HG02852 (cell line): ENCODE measurements at regions not wholly inside any gene's neighbourhood (a gene's known extent, or its start where the extent isn't known, plus 50 kb on each side); places are given as distances from the start of the nearest gene placed in this dataset.

Experiments used
- ATAC-seq: cut with Tn5 transposase; IDR thresholded peaks from one replicate; pipeline ENCODE4 v1.9.1; 2021; ENCODE audit warnings: mild to moderate bottlenecking, moderate library complexity; ENCODE audit not compliant: unreplicated experiment

- no peak for ATAC-seq
These were observed 375.3 kb downstream of the VPS13C start for GRCh38 chr15:61684749-61685467.

- ATAC-seq, result no peak
These were observed 377.1 kb downstream of the VPS13C start for GRCh38 chr15:61682891-61683735.

- ATAC-seq, result no peak
These were observed 378.6 kb downstream of the VPS13C start for GRCh38 chr15:61681676-61682075.

- ATAC-seq, result no peak
These were observed 379.2 kb downstream of the VPS13C start for GRCh38 chr15:61681038-61681418.

DNA sequence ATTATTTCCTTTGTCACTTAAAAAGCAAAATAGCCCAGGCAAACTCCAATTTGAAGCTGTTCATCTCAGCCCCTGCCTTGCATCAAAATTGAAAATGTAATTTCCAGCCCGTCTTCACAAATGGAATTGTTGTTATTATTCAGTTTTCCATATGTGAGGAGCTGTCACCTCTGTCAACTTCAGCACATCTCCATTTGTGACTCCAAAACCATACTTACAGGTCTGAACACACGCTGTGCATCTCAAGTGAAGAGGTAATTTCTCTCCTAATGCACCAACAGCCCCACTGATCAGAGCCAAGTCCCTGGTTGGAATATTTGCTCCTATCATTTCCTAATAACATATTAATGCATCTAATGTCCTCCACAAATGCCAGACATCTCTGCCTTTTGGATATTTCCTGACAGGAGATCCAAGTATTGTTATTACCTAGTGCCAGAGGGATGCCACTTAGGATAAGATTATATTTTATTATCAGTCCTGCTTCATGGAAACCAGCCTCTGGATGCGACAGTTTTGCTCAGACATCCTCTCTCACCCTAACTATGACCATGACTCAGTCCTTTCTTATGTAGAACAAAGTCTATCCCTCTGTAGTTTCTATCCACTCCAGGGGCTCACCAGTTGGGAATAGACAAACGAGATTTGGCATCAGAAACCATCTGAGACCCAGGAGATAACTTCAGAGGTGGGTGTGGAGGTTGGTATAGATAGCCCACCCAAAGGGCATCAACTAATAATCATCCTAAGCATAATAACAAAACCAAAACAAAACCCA is 379.8 kb downstream of the VPS13C start:
- ATAC-seq, result no peak

- ATAC-seq, result no peak
These were observed 388.5 kb downstream of the VPS13C start for GRCh38 chr15:61671736-61672135.

DNA sequence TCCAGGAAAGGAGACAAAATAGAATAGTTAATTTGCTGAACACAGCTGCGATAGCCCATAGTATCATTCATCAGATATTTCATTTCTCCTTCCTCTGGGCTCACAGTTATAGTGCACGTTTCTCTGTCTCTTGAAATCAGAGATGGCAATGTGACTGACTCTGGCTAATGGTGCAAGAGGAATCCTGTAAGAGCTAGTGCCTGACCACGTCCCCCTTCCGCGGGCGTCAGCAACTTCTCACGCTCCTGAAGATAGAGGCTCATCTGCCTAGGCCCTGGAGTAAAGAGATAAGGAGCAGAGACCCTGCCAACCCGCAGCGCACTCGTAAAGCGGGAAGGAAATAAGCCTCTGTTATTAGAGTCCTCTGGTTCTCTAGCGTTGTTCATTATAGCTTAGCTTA is 391.8 kb downstream of the VPS13C start:
- ATAC-seq, result no peak

GRCh38 chr15:61661791-61662190 is 398.5 kb downstream of the VPS13C start:
- ATAC-seq, result no peak

DNA sequence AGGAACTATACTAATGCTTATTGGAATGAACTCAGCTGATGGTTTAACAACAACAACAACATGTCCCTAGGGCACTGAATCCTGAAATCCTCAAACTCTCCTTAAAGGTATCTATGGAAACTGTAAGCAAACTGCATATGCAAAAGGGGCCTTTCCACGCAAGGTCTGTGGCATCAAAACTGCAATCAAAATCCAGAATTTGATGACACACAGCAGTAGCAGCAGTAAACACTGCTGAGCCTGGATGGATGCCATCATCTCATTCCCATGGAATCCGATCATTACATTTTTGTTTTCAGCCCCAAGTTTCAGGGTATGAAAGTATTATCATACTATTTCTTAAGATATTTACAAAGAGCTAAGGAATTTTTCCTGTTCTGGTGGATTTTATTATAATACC is 399.7 kb downstream of the VPS13C start:
- no peak for ATAC-seq

DNA sequence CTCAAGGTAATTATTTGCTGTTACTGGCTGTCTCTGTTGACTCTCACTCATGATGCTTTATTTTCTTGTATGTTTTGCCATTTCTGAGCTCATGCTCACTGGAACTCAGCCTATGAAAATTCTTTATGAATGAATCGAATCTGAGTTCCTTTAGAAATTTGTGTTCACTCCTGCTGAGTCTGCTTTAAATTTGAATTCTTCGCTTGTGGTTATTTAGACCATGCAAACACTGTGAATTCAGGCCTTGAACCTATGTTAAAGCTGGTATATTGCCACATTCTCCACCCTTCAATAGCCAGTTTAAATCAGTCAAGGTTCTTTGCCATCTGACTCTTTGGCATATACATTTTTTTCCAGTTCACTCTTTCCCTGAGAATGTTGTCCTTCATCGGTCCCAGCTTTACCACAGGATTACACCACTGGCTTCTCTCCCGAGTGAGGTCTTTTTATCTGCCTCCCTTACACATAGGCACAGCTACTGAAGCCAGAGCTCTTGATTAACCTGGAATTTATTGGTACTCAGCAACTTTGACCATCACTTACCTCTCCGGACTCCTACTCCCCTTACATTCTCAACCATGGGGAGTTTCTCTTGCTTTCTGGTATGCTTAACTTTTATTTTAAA is 400.6 kb downstream of the VPS13C start:
- ATAC-seq, result no peak

DNA sequence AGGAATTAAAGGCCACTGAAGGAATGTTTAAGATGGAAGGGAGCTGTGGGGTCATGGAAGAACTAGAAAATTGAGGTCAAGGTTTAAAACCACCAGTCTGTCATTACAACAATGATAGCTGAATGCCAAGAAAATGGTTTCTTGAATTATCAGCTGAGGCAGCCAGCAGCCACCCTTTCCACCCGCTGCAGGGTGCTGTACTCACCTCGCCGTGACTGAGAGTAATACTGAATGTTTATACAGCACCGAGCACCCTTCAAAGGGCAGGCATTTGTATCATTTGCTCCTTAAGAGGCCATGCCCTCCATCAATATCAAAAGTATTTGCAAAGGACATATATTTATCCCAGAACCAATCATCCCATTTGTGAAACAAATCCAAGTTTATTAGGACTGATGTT is 402.8 kb downstream of the VPS13C start:
- no peak for ATAC-seq

GRCh38 chr15:61656391-61656790 is 403.9 kb downstream of the VPS13C start:
- ATAC-seq, result no peak

DNA sequence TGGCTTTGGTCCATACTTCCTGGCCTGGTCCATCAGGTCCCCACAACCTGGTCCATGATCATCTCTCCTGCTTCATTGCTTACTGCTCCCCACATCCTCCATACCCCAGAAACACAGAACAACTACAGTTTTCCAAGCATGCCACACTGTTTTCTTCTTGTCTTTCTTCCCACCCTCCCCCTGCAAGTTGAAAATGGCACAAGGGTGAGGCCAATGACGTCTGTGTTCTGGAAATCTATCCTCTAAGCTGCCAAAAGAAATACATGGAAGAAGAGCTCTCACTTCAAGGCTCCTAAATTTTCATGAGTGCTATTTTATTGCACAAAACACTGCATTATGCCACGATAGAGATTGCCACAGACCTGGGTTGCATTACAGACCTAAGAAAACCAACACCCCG is 404.4 kb downstream of the VPS13C start:
- no peak for ATAC-seq

- no peak for ATAC-seq
These were observed 405.3 kb downstream of the VPS13C start for GRCh38 chr15:61654918-61655317.

DNA sequence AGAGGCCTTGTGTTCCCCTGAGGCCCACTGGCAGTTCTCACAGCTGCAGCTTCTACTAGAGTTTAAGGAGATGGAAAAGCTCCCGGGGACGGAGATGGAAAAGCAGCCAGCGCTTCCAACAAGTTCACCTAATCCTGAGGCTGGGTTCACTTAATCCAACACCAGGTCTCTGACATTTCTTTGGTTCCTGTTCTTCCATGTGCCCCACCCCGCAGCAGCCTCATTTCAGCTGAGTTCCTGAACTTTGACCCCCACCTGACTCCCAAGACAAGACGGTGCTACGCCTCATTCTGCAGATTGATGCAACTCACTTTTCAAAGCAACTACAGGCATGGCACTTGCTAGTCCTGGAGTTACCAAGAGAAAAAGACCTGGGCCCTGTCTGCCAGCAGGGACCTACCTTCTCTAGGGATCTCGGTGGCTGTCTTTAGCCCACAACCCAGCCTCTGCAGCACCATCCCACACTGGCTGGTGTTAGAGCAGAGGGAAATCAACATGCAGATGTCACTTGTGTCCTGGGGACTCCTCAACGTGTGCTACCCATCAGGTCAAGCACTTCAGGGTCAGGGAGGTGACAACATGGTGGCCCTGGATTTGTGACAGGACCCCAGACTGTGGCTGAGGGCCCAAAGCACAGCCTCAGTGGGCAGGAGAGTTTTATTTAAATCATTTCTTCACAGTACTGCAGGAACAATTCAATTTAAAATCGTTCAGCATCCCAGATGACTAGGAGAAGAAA is 406.1 kb downstream of the VPS13C start:
- ATAC-seq, result no peak

DNA sequence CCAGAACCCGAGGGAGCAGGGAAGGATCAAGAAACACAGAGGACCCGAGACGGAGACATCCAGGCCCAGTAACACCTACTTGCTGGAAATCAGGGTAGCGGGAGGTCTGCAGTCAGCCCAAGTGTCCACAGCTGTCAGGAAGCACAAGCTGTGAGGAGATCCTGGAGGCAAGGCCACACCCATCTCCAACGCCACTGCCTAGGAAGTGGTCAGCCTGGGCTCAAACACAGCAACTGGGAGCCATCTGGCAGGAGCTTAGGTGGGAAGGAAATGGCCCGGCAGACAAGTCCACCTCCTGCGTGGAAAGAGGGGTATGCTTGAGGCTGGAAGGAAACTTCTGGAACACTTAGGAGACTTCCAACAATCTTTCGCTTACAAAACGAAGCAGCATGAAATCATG is 407.1 kb downstream of the VPS13C start:
- no peak for ATAC-seq

DNA sequence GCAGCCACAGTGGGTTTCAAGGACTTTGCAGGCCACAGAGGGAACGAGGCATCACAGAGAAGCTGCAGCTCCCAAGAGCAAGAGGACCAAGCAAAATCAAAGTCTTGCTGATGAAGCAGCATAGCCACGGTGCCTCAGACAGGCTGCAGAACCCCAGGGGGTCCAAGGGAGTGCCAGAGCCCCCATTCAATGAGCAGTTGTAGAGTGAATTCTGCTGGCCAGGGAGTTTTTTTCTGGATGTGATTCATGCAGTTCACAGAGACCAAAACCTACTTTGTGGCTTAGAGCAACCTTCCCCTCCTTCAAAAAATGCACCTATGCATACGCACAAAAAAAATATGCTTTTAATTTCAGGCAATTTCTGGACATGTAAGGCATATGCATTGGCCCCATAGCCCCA is 409.0 kb downstream of the VPS13C start:
- ATAC-seq, result no peak

DNA sequence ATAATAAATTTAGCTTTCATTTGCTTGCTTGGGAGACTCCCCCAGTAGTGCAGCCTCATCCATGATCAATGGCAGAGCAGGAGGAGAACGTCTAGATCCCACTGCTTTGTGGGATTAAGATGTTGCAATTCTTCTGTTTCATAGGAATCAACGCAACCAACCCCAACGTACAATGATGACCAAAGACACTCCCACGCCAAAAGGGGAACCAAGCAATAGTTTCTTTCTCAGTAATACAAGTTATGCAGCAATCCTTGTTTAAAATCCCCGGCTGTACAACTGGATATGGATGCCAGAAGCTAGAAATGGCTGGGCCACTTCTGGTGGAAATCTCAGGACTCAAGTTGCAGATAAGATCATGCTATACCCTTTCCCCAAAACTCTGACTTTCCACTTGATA is 411.2 kb downstream of the VPS13C start:
- no peak for ATAC-seq

GRCh38 chr15:61644550-61644949 is 415.4 kb upstream of the RORA start:
- no peak for ATAC-seq

DNA sequence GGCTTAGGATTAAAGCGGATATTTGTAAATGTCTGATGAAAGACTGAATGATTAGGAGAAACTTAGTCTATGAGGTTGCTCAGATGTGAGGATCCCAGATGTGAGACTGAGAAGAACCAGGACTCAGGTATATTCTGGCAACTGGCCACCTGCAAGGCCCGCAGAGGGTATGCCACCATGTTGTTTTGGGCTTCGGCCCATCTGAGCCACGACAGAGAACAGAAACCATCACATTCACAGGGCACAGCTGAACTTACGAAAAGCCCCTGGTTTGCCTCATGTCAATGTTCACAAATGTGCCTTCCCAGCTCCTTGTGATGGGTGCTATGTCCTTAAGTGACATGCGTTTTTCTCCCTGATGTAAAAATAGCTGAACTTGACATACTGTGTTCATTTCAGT is 412.5 kb upstream of the RORA start:
- no peak for ATAC-seq

- no peak for ATAC-seq
These were observed 411.7 kb upstream of the RORA start for GRCh38 chr15:61640756-61641155.
